ENCODE measurements at regions not wholly inside any gene's neighbourhood (a gene's known extent, or its start where the extent isn't known, plus 50 kb on each side); places are given as distances from the start of the nearest gene placed in this dataset.

DNA sequence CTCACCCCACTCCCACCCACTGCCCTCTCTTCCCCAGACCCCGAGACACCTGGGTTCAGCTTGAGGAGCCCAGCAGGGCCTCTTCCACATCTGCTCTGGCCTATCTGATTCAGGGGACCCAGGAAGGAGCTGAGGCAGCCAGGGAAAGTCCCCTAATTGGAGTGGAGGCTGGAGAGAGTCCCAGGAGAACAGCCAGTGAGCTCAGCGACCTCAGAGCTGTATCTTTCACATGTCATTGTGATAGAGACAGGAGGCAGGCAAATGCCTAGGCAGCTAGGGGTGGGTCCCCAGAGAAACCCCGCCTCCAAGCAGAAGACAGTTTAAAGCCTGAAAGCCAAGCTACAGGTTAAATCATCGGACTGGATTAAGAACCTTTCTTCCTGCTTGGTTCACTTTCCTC, 122.7 kb downstream of the MATN1 start:
- TF ChIP-seq, protein P1, sequence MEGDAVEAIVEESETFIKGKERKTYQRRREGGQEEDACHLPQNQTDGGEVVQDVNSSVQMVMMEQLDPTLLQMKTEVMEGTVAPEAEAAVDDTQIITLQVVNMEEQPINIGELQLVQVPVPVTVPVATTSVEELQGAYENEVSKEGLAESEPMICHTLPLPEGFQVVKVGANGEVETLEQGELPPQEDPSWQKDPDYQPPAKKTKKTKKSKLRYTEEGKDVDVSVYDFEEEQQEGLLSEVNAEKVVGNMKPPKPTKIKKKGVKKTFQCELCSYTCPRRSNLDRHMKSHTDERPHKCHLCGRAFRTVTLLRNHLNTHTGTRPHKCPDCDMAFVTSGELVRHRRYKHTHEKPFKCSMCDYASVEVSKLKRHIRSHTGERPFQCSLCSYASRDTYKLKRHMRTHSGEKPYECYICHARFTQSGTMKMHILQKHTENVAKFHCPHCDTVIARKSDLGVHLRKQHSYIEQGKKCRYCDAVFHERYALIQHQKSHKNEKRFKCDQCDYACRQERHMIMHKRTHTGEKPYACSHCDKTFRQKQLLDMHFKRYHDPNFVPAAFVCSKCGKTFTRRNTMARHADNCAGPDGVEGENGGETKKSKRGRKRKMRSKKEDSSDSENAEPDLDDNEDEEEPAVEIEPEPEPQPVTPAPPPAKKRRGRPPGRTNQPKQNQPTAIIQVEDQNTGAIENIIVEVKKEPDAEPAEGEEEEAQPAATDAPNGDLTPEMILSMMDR (IDR thresholded peaks at IDR 0.05) = no peak
- TF ChIP-seq POLR2A (IDR thresholded peaks at IDR 0.05) = no peak

Data from thyroid gland (tissue), 4 donors.